ENCODE measurements at regions not wholly inside any gene's neighbourhood (a gene's known extent, or its start where the extent isn't known, plus 50 kb on each side); places are given as distances from the start of the nearest gene placed in this dataset.
"Not testable (repeated sequence)": the region's sequence is repeated elsewhere in the genome, so short reads cannot be mapped to it uniquely, and the experiment has no call there.

- DNase-seq = no peak
These were observed 857.0 kb downstream of the LTN1 start for GRCh38 chr21:28135646-28136045.

DNA sequence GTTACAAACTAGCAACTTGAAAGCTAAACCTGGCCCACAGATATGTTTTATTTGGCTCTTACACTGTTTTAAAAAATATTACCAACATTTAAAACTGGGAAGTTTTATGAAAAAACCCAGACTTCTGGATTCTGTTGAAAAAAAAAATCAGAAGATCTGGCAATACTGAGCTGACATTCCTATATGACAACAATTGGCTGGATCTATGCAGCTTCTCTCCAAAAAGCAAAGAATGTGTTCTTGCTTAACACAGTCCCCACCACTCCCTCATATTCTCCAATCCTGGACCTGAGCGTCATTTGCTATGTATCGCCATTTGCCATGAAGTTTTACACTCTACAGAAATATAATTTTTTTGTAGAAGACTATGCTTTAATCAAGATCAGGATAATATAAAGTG, 859.6 kb downstream of the LTN1 start:
- peak in 1 of 3 donors; percentile 44 for DNase-seq

DNA sequence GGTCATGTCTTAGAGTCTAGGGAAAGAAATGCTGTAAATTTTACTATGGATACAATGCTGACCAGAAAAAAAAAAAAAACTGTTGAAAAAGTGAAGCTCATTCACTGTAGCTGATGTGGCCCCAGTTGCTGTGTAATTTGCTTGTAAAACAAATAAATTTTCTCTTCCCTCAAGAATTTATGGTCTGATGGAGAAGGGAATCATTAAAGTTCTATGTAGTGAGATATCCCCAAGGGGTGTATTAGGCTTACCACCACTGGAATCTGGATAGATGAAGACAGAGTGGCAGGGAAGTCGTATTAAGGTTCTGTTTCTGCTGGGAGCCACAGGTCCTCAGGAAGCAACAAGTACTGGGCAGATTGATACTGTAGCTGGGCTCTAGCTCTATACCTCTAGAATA, 860.0 kb downstream of the LTN1 start:
- DNase-seq = no peak

DNA sequence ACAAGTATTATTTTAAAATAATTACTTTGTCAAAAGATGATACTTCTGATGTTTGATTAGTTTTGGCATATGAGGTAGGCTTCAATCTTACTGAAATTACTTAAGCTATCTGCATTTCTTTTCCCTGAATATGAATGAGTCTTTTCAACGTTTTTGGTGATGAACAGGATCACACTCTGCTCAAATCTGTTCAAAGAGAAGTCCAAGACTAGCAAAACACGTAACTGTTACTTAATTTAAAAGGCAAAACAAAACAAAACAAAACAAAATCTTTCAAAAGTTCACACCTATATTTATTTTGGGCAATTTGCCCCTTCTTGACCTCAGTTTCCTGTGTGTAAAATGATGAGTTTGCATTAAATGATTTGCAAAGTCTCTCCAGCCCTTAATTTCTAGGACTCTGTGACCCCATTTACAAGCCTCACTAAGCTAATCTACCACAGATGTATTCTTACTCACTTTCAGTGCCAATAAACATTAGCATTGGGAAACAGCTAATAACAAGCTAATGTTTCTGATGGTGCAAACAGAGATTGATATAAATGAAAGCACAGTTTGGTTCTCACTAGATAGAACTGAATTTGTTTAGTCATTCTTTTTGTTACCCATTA, 865.4 kb downstream of the LTN1 start:
- DNase-seq = peak in 1 of 3 donors; percentile 37

DNA sequence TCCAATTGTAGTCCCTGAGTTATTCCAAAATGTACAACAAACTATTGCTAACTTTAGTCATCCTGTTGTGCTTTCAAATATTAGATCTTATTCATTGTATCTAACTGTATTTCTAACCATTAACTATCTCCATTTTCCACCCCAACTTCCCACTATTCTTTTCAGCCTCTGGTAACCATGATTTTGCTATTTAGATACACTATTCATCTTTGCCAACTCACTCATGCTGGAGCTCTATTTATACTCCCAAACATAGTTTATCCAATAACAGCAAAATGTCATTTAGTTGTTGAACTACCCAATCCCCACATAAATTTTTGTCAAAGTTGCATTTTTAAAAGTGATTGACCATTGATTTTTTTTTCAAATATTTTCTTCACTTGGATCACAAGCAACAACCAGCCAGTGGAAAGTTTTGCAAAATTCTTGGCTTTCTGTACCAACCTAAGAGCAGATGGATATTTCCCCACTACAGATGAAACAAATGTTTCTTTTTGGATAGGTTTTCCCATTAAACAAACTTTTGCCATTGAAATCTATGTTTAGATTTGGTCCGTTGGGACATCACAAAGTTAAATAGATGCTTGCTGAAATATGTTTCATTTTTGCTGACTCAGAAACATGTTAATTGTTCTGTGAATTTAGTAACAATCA, 866.0 kb downstream of the LTN1 start:
- DNase-seq = peak in 1 of 3 donors; percentile 39

GRCh38 chr21:28124541-28124940, 868.1 kb downstream of the LTN1 start:
- no peak for DNase-seq

- no peak for DNase-seq
These were observed 874.1 kb downstream of the LTN1 start for GRCh38 chr21:28118570-28118969.

- DNase-seq = not testable (repeated sequence)
These were observed 877.7 kb downstream of the LTN1 start for GRCh38 chr21:28114986-28115385.

DNA sequence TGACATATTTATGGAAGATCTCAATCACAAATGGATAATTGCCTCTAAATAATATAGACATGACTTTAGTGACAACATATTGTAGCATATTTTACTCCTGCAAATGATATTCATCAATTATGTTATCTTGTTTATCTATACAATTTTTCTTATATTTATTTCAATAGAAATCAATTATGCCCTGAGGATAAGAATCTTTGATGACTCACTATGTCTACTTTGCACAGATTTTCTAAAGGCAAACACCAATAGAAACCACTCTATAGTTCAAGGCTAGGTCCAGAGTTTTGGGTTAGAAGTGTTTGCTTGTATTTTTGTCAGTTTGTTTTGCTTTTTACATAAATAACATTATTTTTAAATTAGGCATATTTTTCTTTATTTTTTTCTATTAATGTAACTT, 879.0 kb downstream of the LTN1 start:
- DNase-seq = no peak

DNA sequence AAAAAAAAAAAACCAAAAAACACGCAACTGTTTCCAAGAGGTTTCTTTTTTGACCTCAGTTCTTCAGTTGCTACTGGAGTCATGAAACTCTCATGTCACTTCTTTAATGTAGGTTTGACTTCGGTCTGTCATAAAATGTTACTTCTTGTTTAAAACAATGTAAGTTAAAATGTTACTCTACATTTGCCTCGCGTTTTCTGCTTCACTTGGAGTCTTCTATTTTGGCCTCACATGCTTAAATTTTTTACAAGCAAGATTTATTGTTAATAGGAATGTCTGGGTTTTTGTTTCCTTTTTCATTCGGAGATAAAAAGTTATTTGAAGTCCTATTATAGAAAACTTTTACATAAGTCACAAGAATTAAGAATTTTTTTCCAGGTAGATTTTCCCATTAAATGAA, 880.2 kb downstream of the LTN1 start:
- DNase-seq = peak in 1 of 3 donors; percentile 45

DNA sequence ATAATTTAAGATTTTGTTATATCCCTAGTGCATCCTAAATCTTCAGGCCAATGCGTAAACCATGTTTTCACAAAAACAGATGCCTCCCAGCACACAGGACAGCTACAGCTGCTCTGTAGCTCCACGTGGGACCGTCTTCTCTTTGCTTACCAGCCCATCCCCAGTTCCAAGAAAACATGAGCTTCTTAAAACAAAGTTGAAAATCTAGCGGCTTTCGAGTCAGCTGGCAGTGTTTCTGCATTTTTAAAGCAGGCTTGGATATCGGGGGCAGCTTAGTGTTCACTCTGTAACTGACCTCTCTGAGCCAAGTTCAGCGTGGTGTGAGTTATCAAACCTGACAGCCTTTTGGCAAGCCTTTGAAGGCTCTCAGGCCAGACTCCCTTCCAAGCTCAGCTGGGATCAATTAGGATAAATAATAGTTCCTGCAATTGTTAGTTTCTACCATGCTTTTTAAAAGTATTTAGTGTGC, 881.5 kb downstream of the LTN1 start:
- peak; percentile 91 to 97 (median 92) for DNase-seq

DNA sequence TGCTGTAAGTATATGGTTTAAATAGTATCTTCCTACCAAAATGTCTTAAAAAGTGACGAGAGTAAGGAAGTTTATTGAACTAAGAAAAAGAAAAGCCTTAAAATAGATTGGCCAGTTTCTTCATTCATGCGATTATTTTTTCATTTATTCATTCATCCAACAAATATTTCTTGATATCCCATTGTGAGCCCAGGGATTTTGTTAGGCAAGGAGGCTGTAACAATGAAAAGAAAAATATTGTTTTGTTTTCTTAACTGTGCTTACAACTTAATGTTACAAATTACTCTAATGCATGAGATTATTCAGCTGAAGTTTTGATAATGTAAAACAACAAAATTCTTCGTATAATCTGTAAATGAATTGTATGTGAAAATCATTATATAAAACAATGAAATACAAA, 882.0 kb downstream of the LTN1 start:
- DNase-seq = no peak

DNA sequence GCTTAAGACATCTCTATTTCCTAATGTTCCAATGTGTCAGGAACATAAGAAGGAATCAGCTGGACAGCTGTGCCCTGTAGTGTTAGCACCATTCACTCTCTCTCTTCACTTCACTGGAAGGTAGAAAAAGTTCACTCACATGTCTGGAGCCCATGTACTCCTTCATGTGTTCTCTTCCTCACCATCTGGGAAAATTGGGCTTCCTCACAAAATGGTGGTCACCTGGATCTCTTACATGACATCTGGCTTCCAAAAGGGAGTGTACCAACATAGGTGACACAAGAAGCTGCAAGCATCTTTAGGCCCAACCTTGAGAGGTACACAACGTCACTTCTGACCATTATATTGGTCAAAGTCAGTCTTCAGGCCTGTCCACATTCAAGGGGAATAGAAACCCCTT, 882.6 kb downstream of the LTN1 start:
- DNase-seq = peak in 1 of 3 donors; percentile 34

- no peak for DNase-seq
These were observed 886.2 kb downstream of the LTN1 start for GRCh38 chr21:28106370-28106890.

GRCh38 chr21:28104346-28104745, 888.3 kb downstream of the LTN1 start:
- no peak for DNase-seq

GRCh38 chr21:28100366-28100765, 892.3 kb downstream of the LTN1 start:
- no peak for DNase-seq

DNA sequence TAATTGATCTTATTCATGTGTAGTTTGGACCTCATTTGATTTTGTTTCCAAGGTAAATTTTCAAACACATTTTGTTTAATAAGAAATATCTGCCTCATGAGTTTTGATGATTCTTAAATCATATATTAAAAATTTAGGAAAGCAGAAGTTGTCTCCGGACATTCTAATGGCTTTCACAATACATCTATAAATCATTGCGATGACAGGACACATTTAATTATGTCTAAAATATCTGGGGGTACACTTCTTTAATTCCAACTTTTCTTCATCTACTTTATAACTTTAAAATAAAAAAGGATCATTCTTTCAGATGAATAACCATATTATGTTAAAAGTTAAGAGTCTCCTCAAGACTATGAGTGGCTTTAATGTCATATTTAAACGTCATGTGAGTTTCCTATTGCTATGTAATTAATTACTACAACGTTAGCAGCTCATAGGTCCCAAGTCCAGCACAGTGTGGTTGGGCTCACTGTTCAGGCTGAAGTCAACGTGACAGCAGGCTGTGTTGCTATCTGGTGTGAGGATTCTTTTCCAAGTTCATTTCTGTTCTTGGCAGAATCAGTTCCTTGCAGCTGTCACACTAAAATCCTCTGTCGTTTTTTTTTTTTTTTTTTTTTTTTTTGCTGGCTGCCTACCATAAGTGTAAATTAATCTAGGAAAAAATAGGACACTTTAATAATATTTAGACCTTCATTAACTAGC, 893.5 kb downstream of the LTN1 start:
- DNase-seq = peak; percentile 79 to 88 (median 81)

GRCh38 chr21:28091466-28091865, 901.2 kb downstream of the LTN1 start:
- no peak for DNase-seq

DNA sequence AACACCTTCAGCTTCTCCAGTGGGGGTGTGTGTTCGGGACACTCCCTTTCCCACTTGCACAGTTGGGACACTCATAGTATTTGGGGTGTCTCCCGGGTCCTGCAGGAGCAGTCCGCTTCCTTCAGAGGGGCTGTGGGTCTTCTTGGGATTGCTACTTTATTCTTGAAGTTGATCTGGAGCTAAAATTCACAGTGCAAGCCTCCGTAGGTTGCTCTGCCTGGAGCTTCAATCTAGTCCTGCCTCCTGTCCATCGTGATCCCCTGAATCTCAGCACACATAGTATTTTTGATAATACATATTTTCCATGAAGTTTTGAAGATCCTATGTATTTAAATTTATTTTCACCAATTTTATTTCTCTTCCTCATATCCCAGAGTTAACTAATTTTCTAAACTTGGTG, 902.1 kb downstream of the LTN1 start:
- DNase-seq = no peak

GRCh38 chr21:28089599-28090441, 902.9 kb downstream of the LTN1 start:
- no peak for DNase-seq

DNA sequence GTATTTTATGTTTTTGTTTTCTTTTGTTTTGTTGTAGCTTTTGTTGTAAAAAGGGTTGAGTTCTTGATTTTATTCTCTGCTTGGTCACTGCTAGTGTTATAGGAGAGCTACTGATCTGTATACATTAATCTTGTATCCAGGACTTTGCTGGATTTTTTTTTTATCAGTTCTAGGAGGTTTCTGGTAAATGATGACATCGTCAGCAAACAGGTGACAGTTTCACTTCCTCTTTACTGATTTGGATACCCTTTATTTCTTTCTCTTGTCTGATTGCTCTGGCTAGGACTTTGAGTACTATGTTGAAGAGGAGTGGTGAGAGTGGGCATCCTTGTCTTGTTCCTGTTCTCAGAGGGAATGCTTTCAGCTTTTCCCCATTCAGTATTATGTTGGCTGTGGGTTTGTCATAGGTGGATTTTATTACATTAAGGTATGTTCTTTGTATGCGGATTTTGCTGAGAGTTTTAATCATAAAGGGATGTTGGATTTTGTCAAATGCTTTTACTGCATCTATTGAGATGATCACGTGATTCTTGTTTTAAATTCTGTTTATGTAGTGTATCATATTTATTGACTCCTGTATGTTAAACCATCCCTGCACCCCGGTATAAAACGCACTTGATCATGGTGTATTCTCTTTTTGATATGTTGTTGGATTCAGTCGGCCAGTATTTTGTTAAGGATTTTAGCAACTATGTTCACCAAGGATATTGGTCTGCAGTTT, 905.7 kb downstream of the LTN1 start:
- DNase-seq = no peak
